GM23338 (cell line): ENCODE measurements at regions not wholly inside any gene's neighbourhood (a gene's known extent, or its start where the extent isn't known, plus 50 kb on each side); places are given as distances from the start of the nearest gene placed in this dataset.

Experiments
- ATAC-seq: fragments of 200-7000 bp; cut with Tn5 transposase; 3 replicates; pipeline ENCODE4 v1.9.1; 2020
- DNase-seq: peaks from one replicate; pipeline ENCODE4 v3.0.0-alpha.2; 2015; ENCODE audit warnings: low spot score
- H2AFZ ChIP-seq: fragments of 200-600 bp; sonication (generic); 2 replicates; pipeline ENCODE4 v1.8.0; 2016; ENCODE audit warnings: antibody characterized with exemption, mild to moderate bottlenecking, moderate library complexity
- H3F3A ChIP-seq: fragments of 200-600 bp; sonication (generic); replicated peaks from 2 replicates; pipeline ENCODE4 v1.8.0; 2017; ENCODE audit warnings: antibody characterized with exemption, mixed run types, low read depth
- H3K27ac ChIP-seq: fragments of 200-600 bp; sonication (generic); 2 replicates; pipeline ENCODE4 v1.6.1; 2016; ENCODE audit warnings: low read depth
- H3K27me3 ChIP-seq: fragments of 200-600 bp; sonication (generic); 2 replicates; pipeline ENCODE4 v1.8.0; 2016; ENCODE audit warnings: mild to moderate bottlenecking, mixed run types, moderate library complexity; ENCODE audit not compliant: insufficient read depth
- H3K36me3 ChIP-seq: fragments of 200-600 bp; sonication (generic); 2 replicates; pipeline ENCODE4 v1.8.0; 2016; ENCODE audit warnings: mild to moderate bottlenecking; ENCODE audit not compliant: insufficient read depth
- H3K4me1 ChIP-seq: fragments of 200-600 bp; sonication (generic); 2 replicates; pipeline ENCODE4 v1.8.0; 2016; ENCODE audit warnings: mild to moderate bottlenecking, moderate library complexity; ENCODE audit not compliant: insufficient read depth
- H3K4me2 ChIP-seq: fragments of 200-600 bp; sonication (generic); 2 replicates; pipeline ENCODE4 v1.7.1; 2017; ENCODE audit warnings: mixed run types
- H3K4me3 ChIP-seq: fragments of 200-600 bp; sonication (generic); 2 replicates; pipeline ENCODE4 v1.6.1; 2016; ENCODE audit warnings: mixed run types
- H3K79me2 ChIP-seq: fragments of 200-600 bp; sonication (generic); replicated peaks from 2 replicates; pipeline ENCODE4 v1.8.0; 2017; ENCODE audit warnings: mild to moderate bottlenecking; ENCODE audit not compliant: insufficient read depth
- H3K9me2 ChIP-seq: fragments of 200-600 bp; sonication (generic); 2 replicates; pipeline ENCODE4 v1.8.0; 2017; ENCODE audit not compliant: insufficient read depth
- H4K20me1 ChIP-seq: fragments of 200-600 bp; sonication (generic); replicated peaks from 2 replicates; pipeline ENCODE4 v1.8.0; 2017; ENCODE audit warnings: mild to moderate bottlenecking; ENCODE audit not compliant: insufficient read depth
- H3K27ac Mint-ChIP-seq: 2 replicates; pipeline ENCODE4 v1.8.0; 2020; ENCODE audit warnings: inconsistent platforms, mild to moderate bottlenecking, moderate library complexity, mixed read lengths
- H3K27me3 Mint-ChIP-seq: 3 replicates; pipeline ENCODE4 v1.8.0; 2022; ENCODE audit warnings: low read depth, mild to moderate bottlenecking, moderate library complexity, mixed read lengths, inconsistent platforms; ENCODE audit not compliant: insufficient read depth, poor library complexity
- H3K36me3 Mint-ChIP-seq: 3 replicates; pipeline ENCODE4 v1.8.0; 2021; ENCODE audit warnings: low read depth, mild to moderate bottlenecking, inconsistent platforms, moderate library complexity, mixed read lengths
- H3K4me1 Mint-ChIP-seq: 3 replicates; pipeline ENCODE4 v1.8.0; 2020; ENCODE audit warnings: mild to moderate bottlenecking, inconsistent platforms, mixed read lengths
- H3K4me3 Mint-ChIP-seq: 3 replicates; pipeline ENCODE4 v1.8.0; 2021; ENCODE audit warnings: moderate library complexity, mild to moderate bottlenecking, inconsistent platforms, mixed read lengths
- H3K9me3 Mint-ChIP-seq: 3 replicates; pipeline ENCODE4 v1.8.0; 2020; ENCODE audit warnings: moderate library complexity, mild to moderate bottlenecking, inconsistent platforms, mixed read lengths
- CREB1 ChIP-seq: fragments of 250-450 bp; sonication (Bioruptor Pico); IDR thresholded peaks from 2 replicates; pipeline ENCODE4 v1.5.0; 2020; ENCODE audit warnings: low read depth, mild to moderate bottlenecking, moderate library complexity
- EZH2phosphoT487 ChIP-seq: fragments of 200-600 bp; sonication (generic); IDR thresholded peaks from one replicate; pipeline ENCODE4 v1.8.1; 2018; ENCODE audit warnings: antibody characterized with exemption; ENCODE audit not compliant: unreplicated experiment
- NANOG ChIP-seq: IDR thresholded peaks from 2 replicates; pipeline ENCODE4 v1.6.1; 2016; ENCODE audit warnings: antibody characterized with exemption, borderline replicate concordance
- POLR2AphosphoS5 ChIP-seq: IDR thresholded peaks from 2 replicates; pipeline ENCODE4 v1.6.1; 2016; ENCODE audit warnings: antibody characterized with exemption, low read depth
- REST ChIP-seq: IDR thresholded peaks from one replicate; pipeline ENCODE4 v1.6.1; 2018; ENCODE audit warnings: antibody characterized with exemption; ENCODE audit not compliant: unreplicated experiment
- STAT1 ChIP-seq: IDR thresholded peaks from one replicate; pipeline ENCODE4 v1.6.1; 2016; ENCODE audit warnings: antibody characterized with exemption; ENCODE audit not compliant: unreplicated experiment
- ZNF114 ChIP-seq: fragments of 250-450 bp; sonication (Bioruptor Pico); IDR thresholded peaks from 2 replicates; pipeline ENCODE4 v1.5.0; 2020; ENCODE audit warnings: mild to moderate bottlenecking, moderate library complexity
- ZNF331 ChIP-seq: fragments of 250-450 bp; sonication (Bioruptor Pico); IDR thresholded peaks from 2 replicates; pipeline ENCODE4 v1.5.0; 2020; ENCODE audit warnings: low read depth, mild to moderate bottlenecking, moderate library complexity
- TF ChIP-seq, protein P1 (sequence below): fragments of 250-450 bp; sonication (Bioruptor Pico); IDR thresholded peaks from 2 replicates; pipeline ENCODE4 v1.5.0; 2020; ENCODE audit warnings: mild to moderate bottlenecking, moderate library complexity
- TF ChIP-seq, protein P2 (sequence below), 2 experiments: fragments of 200-600 bp in 1 of 2; sonication (generic) in 1 of 2; conservative IDR thresholded peaks; 2 replicates each; pipeline versions ENCODE4 v1.5.1 to v1.6.1; 2016 to 2017; ENCODE audit warnings: antibody characterized with exemption in 2 of 2, low read depth in 2 of 2, mild to moderate bottlenecking in 2 of 2, moderate library complexity in 1 of 2

DNA sequence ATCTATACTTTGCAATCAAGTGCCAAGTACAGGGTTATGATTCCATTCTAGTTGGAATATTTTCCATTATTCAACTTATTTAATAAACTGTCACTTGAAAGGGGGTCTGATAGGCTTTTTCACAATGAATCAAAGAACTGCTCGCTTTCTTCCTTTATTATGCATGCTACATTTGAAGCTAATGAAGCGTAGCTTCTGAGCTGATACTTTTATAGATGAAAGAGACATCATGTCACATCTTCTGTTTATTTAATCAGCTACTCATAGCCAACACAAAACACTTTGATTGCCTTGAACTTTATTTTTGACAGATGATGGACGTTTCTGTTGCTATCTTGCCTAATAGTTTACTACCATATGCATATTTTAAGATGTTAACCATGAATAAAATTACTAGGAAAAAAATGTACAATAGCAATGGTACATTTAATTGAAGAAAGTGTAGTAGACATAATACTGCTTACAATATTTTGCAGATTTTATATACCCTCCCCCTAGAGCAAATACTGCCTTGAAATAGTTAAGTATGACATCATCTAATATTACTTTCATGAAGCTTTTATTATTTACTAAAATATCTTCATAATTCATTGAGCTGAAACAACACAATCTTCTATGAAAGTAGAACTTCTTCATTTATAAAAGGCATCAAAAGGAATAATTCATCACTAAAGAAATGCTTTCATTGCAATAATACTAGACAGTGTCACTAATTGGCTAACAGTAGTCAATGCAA lies 529.3 kb upstream of the TYRP1 start:
- DNase-seq: no peak
- no peaks in the 10 kb centered on the region for H3K79me2 ChIP-seq
- no peak overlapping the region for H3K4me2 ChIP-seq
- H4K20me1 ChIP-seq: no peaks in the 10 kb centered on the region
- Mint-ChIP-seq H3K27ac (no peak overlapping the region), H3K27me3 (no peaks in the 10 kb centered on the region), H3K36me3 (no peaks in the 10 kb centered on the region), H3K9me3 (no peaks in the 10 kb centered on the region), H3K4me3 (no peak overlapping the region), H3K4me1 (no peaks in the 10 kb centered on the region)
- no peak for ATAC-seq
- H3K4me1 ChIP-seq: no peaks in the 10 kb centered on the region
- TF ChIP-seq NANOG (no peak), EZH2phosphoT487 (no peak)
- H2AFZ ChIP-seq: no peak overlapping the region
- H3K4me3 ChIP-seq: no peak overlapping the region
- H3K36me3 ChIP-seq: no peaks in the 10 kb centered on the region
- no peaks in the 10 kb centered on the region for H3F3A ChIP-seq
- H3K27me3 ChIP-seq: no peaks in the 10 kb centered on the region
- no peaks in the 10 kb centered on the region for H3K9me2 ChIP-seq
- H3K27ac ChIP-seq: no peak overlapping the region

- H3K9me2 ChIP-seq: no peaks in the 10 kb centered on the region
- H3K4me1 ChIP-seq: no peaks in the 10 kb centered on the region
- H3K27ac ChIP-seq: no peak overlapping the region
- no peaks in the 10 kb centered on the region for H3K9me3 Mint-ChIP-seq
- no peak overlapping the region for H3K4me2 ChIP-seq
- no peak overlapping the region for H3K27ac Mint-ChIP-seq
- H3K27me3 ChIP-seq: no peaks in the 10 kb centered on the region
- H3K4me3 Mint-ChIP-seq: no peak overlapping the region
- no peaks in the 10 kb centered on the region for H3K4me1 Mint-ChIP-seq
- H4K20me1 ChIP-seq: no peaks in the 10 kb centered on the region
- no peak overlapping the region for H2AFZ ChIP-seq
- no peak overlapping the region for H3K4me3 ChIP-seq
- H3K36me3 ChIP-seq: no peaks in the 10 kb centered on the region
- DNase-seq: no peak
- no peaks in the 10 kb centered on the region for H3K36me3 Mint-ChIP-seq
- H3K79me2 ChIP-seq: no peaks in the 10 kb centered on the region
- ATAC-seq: no peak
- H3F3A ChIP-seq: no peaks in the 10 kb centered on the region
- no peaks in the 10 kb centered on the region for H3K27me3 Mint-ChIP-seq
- TF ChIP-seq, protein P1, sequence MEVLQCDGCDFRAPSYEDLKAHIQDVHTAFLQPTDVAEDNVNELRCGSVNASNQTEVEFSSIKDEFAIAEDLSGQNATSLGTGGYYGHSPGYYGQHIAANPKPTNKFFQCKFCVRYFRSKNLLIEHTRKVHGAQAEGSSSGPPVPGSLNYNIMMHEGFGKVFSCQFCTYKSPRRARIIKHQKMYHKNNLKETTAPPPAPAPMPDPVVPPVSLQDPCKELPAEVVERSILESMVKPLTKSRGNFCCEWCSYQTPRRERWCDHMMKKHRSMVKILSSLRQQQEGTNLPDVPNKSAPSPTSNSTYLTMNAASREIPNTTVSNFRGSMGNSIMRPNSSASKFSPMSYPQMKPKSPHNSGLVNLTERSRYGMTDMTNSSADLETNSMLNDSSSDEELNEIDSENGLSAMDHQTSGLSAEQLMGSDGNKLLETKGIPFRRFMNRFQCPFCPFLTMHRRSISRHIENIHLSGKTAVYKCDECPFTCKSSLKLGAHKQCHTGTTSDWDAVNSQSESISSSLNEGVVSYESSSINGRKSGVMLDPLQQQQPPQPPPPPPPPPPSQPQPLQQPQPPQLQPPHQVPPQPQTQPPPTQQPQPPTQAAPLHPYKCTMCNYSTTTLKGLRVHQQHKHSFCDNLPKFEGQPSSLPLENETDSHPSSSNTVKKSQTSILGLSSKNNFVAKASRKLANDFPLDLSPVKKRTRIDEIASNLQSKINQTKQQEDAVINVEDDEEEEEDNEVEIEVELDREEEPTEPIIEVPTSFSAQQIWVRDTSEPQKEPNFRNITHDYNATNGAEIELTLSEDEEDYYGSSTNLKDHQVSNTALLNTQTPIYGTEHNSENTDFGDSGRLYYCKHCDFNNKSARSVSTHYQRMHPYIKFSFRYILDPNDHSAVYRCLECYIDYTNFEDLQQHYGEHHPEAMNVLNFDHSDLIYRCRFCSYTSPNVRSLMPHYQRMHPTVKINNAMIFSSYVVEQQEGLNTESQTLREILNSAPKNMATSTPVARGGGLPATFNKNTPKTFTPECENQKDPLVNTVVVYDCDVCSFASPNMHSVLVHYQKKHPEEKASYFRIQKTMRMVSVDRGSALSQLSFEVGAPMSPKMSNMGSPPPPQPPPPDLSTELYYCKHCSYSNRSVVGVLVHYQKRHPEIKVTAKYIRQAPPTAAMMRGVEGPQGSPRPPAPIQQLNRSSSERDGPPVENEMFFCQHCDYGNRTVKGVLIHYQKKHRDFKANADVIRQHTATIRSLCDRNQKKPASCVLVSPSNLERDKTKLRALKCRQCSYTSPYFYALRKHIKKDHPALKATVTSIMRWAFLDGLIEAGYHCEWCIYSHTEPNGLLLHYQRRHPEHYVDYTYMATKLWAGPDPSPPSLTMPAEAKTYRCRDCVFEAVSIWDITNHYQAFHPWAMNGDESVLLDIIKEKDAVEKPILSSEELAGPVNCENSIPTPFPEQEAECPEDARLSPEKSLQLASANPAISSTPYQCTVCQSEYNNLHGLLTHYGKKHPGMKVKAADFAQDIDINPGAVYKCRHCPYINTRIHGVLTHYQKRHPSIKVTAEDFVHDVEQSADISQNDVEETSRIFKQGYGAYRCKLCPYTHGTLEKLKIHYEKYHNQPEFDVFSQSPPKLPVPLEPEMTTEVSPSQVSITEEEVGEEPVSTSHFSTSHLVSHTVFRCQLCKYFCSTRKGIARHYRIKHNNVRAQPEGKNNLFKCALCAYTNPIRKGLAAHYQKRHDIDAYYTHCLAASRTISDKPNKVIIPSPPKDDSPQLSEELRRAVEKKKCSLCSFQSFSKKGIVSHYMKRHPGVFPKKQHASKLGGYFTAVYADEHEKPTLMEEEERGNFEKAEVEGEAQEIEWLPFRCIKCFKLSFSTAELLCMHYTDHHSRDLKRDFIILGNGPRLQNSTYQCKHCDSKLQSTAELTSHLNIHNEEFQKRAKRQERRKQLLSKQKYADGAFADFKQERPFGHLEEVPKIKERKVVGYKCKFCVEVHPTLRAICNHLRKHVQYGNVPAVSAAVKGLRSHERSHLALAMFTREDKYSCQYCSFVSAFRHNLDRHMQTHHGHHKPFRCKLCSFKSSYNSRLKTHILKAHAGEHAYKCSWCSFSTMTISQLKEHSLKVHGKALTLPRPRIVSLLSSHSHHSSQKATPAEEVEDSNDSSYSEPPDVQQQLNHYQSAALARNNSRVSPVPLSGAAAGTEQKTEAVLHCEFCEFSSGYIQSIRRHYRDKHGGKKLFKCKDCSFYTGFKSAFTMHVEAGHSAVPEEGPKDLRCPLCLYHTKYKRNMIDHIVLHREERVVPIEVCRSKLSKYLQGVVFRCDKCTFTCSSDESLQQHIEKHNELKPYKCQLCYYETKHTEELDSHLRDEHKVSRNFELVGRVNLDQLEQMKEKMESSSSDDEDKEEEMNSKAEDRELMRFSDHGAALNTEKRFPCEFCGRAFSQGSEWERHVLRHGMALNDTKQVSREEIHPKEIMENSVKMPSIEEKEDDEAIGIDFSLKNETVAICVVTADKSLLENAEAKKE (CRISPR knock-in tag): no peak
- TF ChIP-seq CREB1 (CRISPR knock-in tag): no peak
- TF ChIP-seq, protein P2, sequence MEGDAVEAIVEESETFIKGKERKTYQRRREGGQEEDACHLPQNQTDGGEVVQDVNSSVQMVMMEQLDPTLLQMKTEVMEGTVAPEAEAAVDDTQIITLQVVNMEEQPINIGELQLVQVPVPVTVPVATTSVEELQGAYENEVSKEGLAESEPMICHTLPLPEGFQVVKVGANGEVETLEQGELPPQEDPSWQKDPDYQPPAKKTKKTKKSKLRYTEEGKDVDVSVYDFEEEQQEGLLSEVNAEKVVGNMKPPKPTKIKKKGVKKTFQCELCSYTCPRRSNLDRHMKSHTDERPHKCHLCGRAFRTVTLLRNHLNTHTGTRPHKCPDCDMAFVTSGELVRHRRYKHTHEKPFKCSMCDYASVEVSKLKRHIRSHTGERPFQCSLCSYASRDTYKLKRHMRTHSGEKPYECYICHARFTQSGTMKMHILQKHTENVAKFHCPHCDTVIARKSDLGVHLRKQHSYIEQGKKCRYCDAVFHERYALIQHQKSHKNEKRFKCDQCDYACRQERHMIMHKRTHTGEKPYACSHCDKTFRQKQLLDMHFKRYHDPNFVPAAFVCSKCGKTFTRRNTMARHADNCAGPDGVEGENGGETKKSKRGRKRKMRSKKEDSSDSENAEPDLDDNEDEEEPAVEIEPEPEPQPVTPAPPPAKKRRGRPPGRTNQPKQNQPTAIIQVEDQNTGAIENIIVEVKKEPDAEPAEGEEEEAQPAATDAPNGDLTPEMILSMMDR (conservative IDR thresholded peaks at IDR 0.05; ENCODE audit: low read depth in 2 of 2): no peak
- TF ChIP-seq NANOG: no peak
- no peak for TF ChIP-seq REST
- TF ChIP-seq ZNF331: no peak
- TF ChIP-seq ZNF114 (CRISPR knock-in tag): no peak
- no peak for TF ChIP-seq POLR2AphosphoS5
- no peak for TF ChIP-seq STAT1
Measured at GRCh38 chr9:12166518-12166917, 526.7 kb upstream of the TYRP1 start.
